ENCODE measurements at regions not wholly inside any gene's neighbourhood (a gene's known extent, or its start where the extent isn't known, plus 50 kb on each side); places are given as distances from the start of the nearest gene placed in this dataset.

DNA sequence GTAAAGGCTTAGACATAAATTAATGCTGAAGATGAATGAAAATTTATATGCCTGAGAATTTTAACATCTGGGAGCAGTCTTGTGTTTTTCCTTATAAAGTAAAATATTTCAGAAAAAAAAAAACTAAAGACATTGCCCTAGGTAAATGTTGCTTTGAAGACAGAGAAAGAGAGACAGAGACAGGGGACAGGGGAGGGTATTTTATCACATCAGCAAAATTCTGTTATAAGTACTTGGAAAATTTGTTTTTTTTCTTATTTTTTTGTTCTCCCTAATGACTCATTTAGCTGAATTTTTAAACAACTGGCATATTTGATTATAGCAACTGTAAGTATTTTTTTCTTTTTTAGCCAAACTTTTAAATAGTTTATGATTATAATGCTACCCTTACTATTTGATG lies 1540.6 kb upstream of the GBE1 start:
- POLR2A ChIA-PET: no interaction called here
- DNase-seq (no peak), ATAC-seq (no peak)
- peaks cover 0 to 5% (median 0%) of the 10 kb centered on the region in 3 donors for H3K36me3 Mint-ChIP-seq
- no peaks in the 10 kb centered on the region for H3K4me1 Mint-ChIP-seq
- H3K9me3 Mint-ChIP-seq: peaks cover 0 to 25% (median 7%) of the 10 kb centered on the region in 9 donors
- no peak overlapping the region for H3K4me3 Mint-ChIP-seq
- H3K27me3 Mint-ChIP-seq: no peaks in the 10 kb centered on the region
- H3K27ac Mint-ChIP-seq: no peak overlapping the region

DNA sequence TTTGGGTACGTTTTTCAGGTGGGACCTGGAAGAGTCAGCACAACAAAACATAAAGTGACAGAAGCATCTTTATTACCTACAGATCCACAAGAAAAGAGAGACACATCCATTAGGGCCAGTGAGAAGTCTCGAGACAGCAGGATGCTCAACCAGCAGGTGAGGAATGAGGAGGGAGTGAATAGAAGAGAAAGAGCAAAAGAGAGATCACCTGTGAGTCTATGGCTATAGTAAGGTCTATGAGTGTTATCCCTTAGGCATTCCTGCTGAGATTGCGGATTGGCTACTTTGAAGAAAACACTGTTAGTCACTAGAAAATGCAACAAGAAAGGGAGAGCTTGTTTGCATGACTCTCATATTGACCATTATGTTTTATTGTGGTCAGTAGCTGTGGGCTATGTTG lies 1556.2 kb upstream of the GBE1 start:
- no peaks in the 10 kb centered on the region for H3K27me3 Mint-ChIP-seq

DNA sequence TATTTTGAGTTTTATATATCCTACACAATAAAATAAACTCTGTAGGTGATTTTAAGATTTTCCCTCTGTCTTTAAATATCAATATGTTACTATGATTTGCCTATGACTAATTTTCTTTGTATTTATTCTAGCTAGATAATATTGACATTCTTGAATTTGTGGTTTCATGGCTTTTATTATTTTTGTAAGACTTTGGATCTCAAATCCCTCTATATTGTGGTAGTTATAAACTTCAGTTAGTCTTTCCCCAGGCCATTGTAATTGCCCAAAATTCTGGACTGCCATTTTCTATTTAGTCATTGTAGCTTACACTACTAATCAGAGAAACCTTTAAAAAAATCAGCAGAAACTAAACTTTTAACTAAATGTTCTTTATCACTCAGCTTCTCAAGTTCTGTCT lies 1559.3 kb upstream of the GBE1 start:
- H3K4me3 Mint-ChIP-seq: no peak overlapping the region
- ATAC-seq (no peak), DNase-seq (no peak)
- H3K27ac Mint-ChIP-seq: no peak overlapping the region
- H3K4me1 Mint-ChIP-seq: no peaks in the 10 kb centered on the region
- H3K9me3 Mint-ChIP-seq: peaks cover 0 to 21% (median 11%) of the 10 kb centered on the region in 9 donors
- H3K36me3 Mint-ChIP-seq: peaks cover 0 to 3% (median 0%) of the 10 kb centered on the region in 3 donors
- no peaks in the 10 kb centered on the region for H3K27me3 Mint-ChIP-seq
- POLR2A ChIA-PET: no interaction called here

More for the DNA sequence above, 1556.2 kb upstream of the GBE1 start:
- DNase-seq: no peak
- no peaks in the 10 kb centered on the region for H3K4me1 Mint-ChIP-seq
- POLR2A ChIA-PET: no interaction called here
- no peak overlapping the region for H3K4me3 Mint-ChIP-seq
- H3K36me3 Mint-ChIP-seq: no peaks in the 10 kb centered on the region
- peaks cover 2 to 18% (median 11%) of the 10 kb centered on the region in 9 donors for H3K9me3 Mint-ChIP-seq
- ATAC-seq: no peak
- H3K27ac Mint-ChIP-seq: no peak overlapping the region

DNA sequence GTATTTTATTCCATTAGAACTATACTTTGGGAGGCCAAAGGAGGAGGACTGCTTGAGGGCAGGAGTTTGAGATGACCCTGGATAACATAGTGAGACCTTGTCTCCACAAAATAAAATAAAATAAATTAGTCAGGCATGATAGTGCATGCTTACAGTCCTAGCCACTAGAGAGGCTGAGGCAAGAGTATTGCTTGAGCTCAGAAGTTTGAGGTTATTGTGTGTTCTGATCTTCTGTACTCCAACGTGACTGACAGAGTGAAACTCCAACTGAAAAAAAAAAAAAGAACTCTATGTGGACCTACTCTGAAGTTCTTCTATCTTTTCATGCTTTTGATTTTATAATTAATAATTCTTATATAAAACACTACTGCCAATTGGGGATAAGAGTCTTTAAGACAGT lies 1560.0 kb upstream of the GBE1 start:
- no peak for DNase-seq
- no peak for ATAC-seq
- Mint-ChIP-seq H3K36me3 (peaks cover 0 to 6% (median 0%) of the 10 kb centered on the region in 3 donors), H3K27me3 (no peaks in the 10 kb centered on the region), H3K27ac (no peak overlapping the region), H3K4me1 (no peaks in the 10 kb centered on the region), H3K4me3 (no peak overlapping the region), H3K9me3 (peaks cover 0 to 21% (median 11%) of the 10 kb centered on the region in 9 donors)
- POLR2A ChIA-PET: no interaction called here

DNA sequence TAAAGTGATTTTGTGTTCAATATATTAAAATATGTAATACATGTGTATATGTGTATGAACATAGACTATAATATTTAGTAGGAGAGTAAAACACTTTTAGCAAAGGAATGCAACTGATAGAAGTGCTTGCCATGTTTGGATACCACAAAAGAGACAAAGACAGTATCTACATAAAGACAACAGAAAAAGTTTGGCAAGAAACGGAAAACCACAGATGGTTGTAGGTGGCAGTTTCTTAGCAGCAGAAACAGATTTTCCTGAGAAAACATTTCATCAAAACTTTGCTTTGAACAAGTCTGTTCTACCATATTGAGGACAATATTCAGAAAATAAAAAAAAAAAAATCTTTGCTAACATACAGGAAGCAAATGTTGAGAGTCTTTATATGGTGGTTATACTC lies 1560.4 kb upstream of the GBE1 start:
- DNase-seq: peak in 2 of 10 donors; percentile 1 to 2
- no peak overlapping the region for H3K4me3 Mint-ChIP-seq
- H3K27ac Mint-ChIP-seq: no peak overlapping the region
- H3K36me3 Mint-ChIP-seq: peaks cover 0 to 6% (median 0%) of the 10 kb centered on the region in 3 donors
- no peaks in the 10 kb centered on the region for H3K4me1 Mint-ChIP-seq
- ATAC-seq: peak in 1 of 2 donors; percentile 41
- H3K27me3 Mint-ChIP-seq: no peaks in the 10 kb centered on the region
- peaks cover 0 to 21% (median 11%) of the 10 kb centered on the region in 9 donors for H3K9me3 Mint-ChIP-seq
- POLR2A ChIA-PET: no interaction called here

DNA sequence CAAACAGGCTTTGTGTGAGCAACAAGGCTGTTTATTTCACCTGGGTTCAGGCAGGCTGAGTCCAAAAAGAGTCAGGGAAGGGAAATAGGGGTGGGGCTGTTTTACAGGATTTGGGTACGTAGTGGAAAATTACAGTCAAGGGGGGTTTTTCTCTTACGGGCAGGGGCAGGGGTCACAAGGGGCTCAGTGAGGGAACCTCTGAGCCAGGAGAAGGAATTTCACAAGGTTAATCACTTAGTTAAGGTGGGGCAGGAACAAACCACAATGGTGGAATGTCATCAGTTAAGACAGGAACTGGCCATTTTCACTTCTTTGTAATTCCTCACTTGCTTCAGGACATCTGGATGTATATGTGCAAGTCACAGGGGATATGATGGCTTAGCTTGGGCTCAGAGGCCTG lies 1592.8 kb upstream of the GBE1 start:
- Mint-ChIP-seq H3K27ac (no peak overlapping the region), H3K4me3 (no peak overlapping the region), H3K27me3 (no peaks in the 10 kb centered on the region), H3K4me1 (no peaks in the 10 kb centered on the region), H3K9me3 (peaks cover 6 to 36% (median 18%) of the 10 kb centered on the region in 9 donors), H3K36me3 (no peaks in the 10 kb centered on the region)
- DNase-seq: no peak
- POLR2A ChIA-PET: no interaction called here
- ATAC-seq: no peak

DNA sequence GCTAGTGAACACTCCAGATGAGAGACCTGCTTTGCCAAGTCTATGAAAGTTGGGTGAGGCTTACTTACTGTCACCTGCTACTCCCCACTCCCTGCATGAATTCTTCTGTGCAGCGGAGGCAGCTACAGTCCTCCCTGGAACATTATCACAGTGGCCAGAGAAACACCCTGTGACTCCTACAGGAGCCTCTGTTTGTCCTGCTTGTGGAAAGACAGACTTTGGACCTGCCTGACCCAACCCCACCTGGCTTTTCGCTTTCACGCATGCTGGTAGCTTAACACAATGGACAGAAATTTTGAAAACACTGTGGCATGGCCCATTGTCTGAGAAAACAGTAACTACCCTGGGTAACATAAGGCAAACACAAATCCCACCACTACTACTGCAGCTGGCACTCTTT lies 1565.5 kb upstream of the CADM2 start:
- Mint-ChIP-seq H3K27ac (no peak overlapping the region), H3K27me3 (no peaks in the 10 kb centered on the region), H3K36me3 (no peaks in the 10 kb centered on the region), H3K4me1 (no peaks in the 10 kb centered on the region), H3K4me3 (no peak overlapping the region), H3K9me3 (peaks cover 0 to 35% (median 6%) of the 10 kb centered on the region in 9 donors)
- DNase-seq (no peak), ATAC-seq (no peak)
- POLR2A ChIA-PET: no interaction called here

DNA sequence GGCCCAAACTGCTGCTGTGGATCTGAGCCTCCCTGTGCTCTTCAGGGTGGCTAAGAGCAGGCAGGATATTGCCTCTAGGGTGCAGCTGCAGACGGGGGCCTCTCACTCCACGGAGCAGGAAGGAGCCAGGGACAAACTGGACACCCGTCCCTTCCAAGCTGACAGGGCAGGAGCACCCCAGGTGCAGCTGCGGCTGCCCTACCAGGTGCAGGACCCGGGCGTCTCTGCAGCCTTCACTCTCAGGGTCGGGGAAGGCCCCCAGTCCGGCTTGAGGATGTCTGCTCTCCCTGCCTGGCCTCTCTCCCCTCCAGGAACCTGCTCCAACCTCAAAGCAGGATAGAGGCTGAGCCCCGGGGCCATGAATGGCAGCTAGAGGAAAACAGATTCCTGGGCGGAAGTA lies 1554.9 kb upstream of the CADM2 start:
- POLR2A ChIA-PET: interaction anchor here (0.7 kb wide), 1 partner anchor 1881 kb away, joined by 3 read pairs; no protein-coding TSS in a partner anchor
- Mint-ChIP-seq H3K36me3 (no peaks in the 10 kb centered on the region), H3K27me3 (no peaks in the 10 kb centered on the region), H3K4me3 (no peak overlapping the region), H3K9me3 (peaks cover 0 to 15% (median 9%) of the 10 kb centered on the region in 9 donors), H3K27ac (no peak overlapping the region), H3K4me1 (no peaks in the 10 kb centered on the region)
- DNase-seq (no peak), ATAC-seq (no peak)

DNA sequence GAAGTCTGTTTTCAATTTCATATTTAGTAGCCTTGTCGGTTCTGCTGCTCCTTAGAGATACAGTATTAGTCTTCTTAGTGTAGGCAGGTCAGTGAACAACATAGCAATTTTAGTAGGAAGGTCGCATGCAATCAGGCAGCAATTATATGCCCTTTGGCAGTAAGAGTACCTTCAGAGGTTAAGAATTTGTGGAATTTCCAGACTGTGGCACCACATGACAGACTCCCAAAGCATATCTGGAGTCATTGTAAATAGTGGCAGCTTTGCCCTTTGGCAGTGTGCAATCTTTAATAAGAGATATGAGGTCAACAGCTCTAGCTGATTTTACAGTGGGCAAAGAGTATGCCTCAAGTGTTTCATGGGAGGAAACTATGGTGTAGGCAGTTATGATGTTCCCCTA lies 1532.5 kb upstream of the CADM2 start:
- POLR2A ChIA-PET: no interaction called here
- Mint-ChIP-seq H3K27me3 (no peaks in the 10 kb centered on the region), H3K4me1 (no peaks in the 10 kb centered on the region), H3K36me3 (no peaks in the 10 kb centered on the region), H3K4me3 (no peak overlapping the region), H3K9me3 (peaks cover 0 to 23% (median 6%) of the 10 kb centered on the region in 9 donors), H3K27ac (no peak overlapping the region)
- DNase-seq: no peak
- no peak for ATAC-seq

DNA sequence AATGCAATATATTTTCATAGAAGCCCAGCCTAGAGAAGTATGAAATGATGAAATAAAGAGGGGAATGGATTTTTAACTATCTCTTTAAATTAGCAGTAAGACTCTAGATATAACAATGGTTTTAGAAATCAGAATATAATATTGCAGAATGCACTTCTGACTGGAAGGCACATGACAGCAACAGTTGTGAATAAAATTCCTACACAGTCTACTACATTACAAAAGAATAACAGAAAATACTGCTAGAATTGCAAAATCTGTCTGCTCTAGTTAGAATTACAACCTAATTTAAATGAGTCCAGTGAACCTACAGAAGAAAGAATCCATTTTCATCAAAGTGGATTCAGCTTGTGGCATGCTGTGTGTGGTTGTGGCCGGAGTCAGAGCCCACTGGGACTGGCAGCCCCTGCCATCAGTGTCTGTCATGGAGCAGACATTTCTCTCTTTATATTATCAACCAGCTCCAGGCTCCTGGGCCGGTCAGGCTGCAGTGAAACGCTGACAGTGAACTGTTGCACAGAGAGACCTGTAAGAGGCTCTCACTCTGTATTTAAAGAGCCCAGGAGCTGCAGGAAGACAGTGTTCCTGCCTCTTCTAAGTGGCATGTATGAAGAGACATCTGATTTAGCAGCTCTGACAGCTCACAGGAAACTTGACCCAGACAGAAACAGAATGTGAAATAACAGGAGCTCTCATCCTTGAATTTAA lies 1523.8 kb upstream of the CADM2 start:
- Mint-ChIP-seq H3K27ac (no peak overlapping the region), H3K27me3 (no peaks in the 10 kb centered on the region), H3K36me3 (no peaks in the 10 kb centered on the region), H3K9me3 (peaks cover 0 to 6% (median 0%) of the 10 kb centered on the region in 9 donors), H3K4me3 (no peak overlapping the region), H3K4me1 (no peaks in the 10 kb centered on the region)
- ATAC-seq (no peak), DNase-seq (no peak)
- POLR2A ChIA-PET: no interaction called here

DNA sequence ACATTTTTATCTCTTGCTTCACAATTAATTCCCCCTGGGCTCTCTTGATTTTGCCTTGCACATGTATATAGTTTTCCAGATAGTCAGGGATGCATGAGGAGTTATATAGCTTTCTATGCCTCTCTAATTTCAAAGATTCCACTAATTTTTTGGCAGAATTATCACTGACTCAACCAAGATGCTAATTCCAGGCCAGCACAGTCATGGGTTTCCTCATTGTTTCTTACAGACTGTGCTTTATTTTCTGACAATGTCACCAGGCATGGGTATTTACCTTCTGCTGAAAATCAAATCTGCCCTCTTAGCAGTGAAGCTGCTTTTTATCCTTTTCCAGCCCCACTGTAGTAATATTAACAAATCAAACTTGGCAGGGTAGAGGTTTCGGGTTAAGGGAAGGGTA lies 1520.6 kb upstream of the CADM2 start:
- H3K9me3 Mint-ChIP-seq: peaks cover 1 to 19% (median 10%) of the 10 kb centered on the region in 9 donors
- ATAC-seq (no peak), DNase-seq (no peak)
- H3K4me1 Mint-ChIP-seq: peaks cover 0 to 2% (median 0%) of the 10 kb centered on the region in 4 donors
- POLR2A ChIA-PET: no interaction called here
- H3K27ac Mint-ChIP-seq: no peak overlapping the region
- no peak overlapping the region for H3K4me3 Mint-ChIP-seq
- H3K27me3 Mint-ChIP-seq: no peaks in the 10 kb centered on the region
- peaks cover 0 to under 1% (median 0%) of the 10 kb centered on the region in 3 donors for H3K36me3 Mint-ChIP-seq

DNA sequence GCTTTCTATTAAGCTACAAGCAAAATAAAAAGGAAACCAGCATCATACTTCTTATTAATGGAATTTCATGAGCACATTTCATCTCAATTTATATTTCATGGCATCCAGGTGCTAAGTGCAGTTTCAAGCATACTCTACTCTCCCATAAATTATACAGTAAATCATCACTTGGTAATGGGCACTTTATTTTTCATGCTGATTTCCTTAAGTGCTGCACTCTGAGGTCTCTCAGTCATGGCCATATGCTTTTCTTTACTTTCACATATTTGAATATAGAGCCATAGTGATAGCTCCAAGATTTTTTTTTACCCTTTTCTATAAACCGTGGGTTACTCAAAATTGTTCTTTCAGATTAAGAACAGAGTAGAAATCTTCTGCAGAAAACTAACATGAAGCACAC lies 1505.7 kb upstream of the CADM2 start:
- H3K27me3 Mint-ChIP-seq: no peaks in the 10 kb centered on the region
- peaks cover 0 to 11% (median 3%) of the 10 kb centered on the region in 9 donors for H3K9me3 Mint-ChIP-seq
- H3K4me3 Mint-ChIP-seq: no peak overlapping the region
- no peak overlapping the region for H3K27ac Mint-ChIP-seq
- DNase-seq: no peak
- no peaks in the 10 kb centered on the region for H3K4me1 Mint-ChIP-seq
- no peak for ATAC-seq
- H3K36me3 Mint-ChIP-seq: no peaks in the 10 kb centered on the region
- POLR2A ChIA-PET: no interaction called here

DNA sequence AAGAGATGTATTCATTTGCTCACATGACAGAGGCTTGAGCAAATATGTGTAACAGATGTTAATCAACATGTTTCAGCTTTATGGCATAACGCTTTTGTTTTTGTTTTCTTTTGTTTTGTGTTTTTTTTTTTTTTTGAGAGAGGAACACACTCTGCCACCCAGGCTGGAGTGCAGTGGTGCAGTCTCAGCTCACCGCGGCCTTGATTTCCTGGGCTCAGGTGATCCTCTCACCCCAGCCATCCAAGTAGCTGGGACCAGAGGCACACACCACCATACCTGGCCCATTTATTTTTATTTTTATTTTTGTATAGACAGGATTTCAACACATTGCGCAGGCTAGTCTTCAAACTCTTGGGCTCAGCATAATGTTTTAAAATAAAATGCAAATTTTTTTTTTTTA lies 1504.4 kb upstream of the CADM2 start:
- POLR2A ChIA-PET: no interaction called here
- peaks cover 0 to 11% (median 3%) of the 10 kb centered on the region in 9 donors for H3K9me3 Mint-ChIP-seq
- no peak for ATAC-seq

DNA sequence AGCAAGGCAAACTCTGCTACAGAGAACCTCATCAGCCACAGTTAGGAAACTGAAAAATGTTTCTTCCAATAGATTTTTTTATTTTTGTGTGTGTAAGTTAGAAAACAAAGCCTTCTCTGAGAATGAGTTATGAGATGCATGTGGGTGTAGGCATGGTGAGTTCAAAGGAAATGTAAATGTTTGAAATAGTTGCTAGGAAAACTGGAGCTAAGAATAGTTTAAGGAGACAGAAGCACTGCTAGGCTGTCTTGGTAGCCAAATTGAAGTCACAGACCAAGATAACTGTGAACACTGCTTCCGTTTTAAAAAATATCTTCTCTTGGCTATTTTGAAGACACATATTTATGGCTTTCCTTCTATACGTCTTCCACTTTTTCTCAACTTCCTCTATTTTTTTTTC lies 1501.2 kb upstream of the CADM2 start:
- H3K27ac Mint-ChIP-seq: no peak overlapping the region
- POLR2A ChIA-PET: no interaction called here
- no peak for DNase-seq
- no peaks in the 10 kb centered on the region for H3K36me3 Mint-ChIP-seq
- peaks cover 0 to 6% (median 2%) of the 10 kb centered on the region in 9 donors for H3K9me3 Mint-ChIP-seq
- H3K4me1 Mint-ChIP-seq: no peaks in the 10 kb centered on the region
- H3K4me3 Mint-ChIP-seq: no peak overlapping the region
- no peak for ATAC-seq
- H3K27me3 Mint-ChIP-seq: no peaks in the 10 kb centered on the region

More for the DNA sequence above, 1504.4 kb upstream of the CADM2 start:
- Mint-ChIP-seq H3K36me3 (no peaks in the 10 kb centered on the region), H3K4me3 (no peak overlapping the region), H3K4me1 (no peaks in the 10 kb centered on the region), H3K27ac (no peak overlapping the region), H3K27me3 (no peaks in the 10 kb centered on the region)
- DNase-seq: no peak
